ENCODE measurements at regions not wholly inside any gene's neighbourhood (a gene's known extent, or its start where the extent isn't known, plus 50 kb on each side); places are given as distances from the start of the nearest gene placed in this dataset.

DNA sequence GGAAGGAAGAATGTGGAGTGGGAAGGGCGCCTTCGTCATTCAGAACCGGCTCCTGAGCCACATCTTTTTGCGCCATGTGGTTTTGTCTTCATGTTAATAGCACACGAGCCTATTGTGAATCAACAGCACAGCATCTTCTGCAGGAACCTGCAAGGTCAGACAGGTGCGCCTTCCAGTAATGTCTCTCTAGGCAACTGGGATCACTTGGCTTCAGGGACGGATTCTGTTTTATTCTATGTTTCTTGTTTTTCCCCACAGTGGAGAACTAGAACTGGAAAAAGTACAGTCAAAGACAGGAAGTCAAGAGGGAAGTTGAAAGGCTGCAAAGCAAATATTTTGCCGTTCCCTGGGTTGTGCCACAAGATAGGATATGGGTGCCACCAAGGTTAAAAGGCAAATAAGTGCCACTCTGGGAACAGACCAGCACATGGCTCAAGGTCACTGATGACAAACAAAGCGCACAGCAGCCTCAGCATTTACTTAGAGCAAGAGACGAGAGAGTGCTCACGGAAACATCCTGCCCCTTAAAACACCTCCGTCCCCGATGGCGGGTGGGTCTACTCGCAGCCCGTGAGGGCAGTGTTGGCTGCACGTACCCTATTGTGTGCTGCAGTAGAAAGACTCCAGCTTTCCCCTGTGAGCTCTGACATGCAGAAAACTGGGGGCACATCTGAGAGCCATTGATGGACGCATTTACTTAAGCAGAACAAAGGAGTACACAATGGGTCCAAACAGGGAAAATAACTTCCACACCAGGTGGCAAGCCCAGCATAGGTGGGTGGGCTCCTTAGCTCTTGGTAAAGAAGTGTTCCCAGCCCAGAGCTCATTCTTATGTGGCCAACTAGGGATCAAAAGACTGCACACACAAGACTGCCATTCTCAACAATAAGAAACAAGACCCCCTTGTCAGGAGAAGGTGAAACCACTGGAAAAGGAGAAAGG, 107.2 kb upstream of the PARD3B start:
- DNase-seq = no peak
- TF ChIP-seq CTCF (IDR thresholded peaks at IDR 0.05) (no peak), POLR2A (IDR thresholded peaks at IDR 0.05) (no peak)
- intact Hi-C loops (cut with DNase I) = no loop called here
- no peaks in the 10 kb centered on the region for H3K36me3 ChIP-seq (replicated peaks in 1 of 2)
- no peaks in the 10 kb centered on the region for H3K4me1 ChIP-seq (replicated peaks in 1 of 2)
- no peaks in the 10 kb centered on the region for H3K9me3 ChIP-seq (replicated peaks in 1 of 3)
- WGBS, 4 donors = 70 to 80% (median 74%) methylated on average over 18 of the region's 18 CpGs
- H3K4me3 ChIP-seq = no peak overlapping the region
- no peak overlapping the region for H3K27ac ChIP-seq
- no peaks in the 10 kb centered on the region for H3K27me3 ChIP-seq

DNA sequence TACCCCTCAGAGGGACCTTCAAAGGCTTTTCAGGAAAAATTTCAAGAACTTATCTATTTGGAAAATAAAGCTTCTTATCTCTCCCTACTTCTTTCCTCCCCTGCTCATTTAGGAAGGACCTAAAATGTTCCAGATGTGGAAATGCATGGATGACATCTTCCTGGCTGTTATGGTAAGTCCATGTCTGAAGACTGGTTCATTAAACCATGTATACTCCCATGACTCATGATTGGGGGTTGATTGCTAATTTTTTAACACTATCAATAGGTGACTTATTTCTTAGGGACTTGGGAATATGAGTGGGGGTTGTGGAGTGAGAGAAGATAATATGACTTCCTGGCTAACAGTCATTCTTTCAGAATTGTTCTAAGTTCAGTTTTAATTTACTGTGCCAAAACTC, 104.0 kb upstream of the PARD3B start:
- H3K27ac ChIP-seq = no peak overlapping the region
- no peaks in the 10 kb centered on the region for H3K27me3 ChIP-seq
- intact Hi-C loops (cut with DNase I) = no loop called here
- H3K36me3 ChIP-seq (replicated peaks in 1 of 2) = no peaks in the 10 kb centered on the region
- no peaks in the 10 kb centered on the region for H3K4me1 ChIP-seq (replicated peaks in 1 of 2)
- H3K9me3 ChIP-seq (replicated peaks in 1 of 3) = no peaks in the 10 kb centered on the region
- TF ChIP-seq POLR2A (IDR thresholded peaks at IDR 0.05) (no peak), CTCF (IDR thresholded peaks at IDR 0.05) (no peak)
- H3K4me3 ChIP-seq = no peak overlapping the region
- DNase-seq = no peak

DNA sequence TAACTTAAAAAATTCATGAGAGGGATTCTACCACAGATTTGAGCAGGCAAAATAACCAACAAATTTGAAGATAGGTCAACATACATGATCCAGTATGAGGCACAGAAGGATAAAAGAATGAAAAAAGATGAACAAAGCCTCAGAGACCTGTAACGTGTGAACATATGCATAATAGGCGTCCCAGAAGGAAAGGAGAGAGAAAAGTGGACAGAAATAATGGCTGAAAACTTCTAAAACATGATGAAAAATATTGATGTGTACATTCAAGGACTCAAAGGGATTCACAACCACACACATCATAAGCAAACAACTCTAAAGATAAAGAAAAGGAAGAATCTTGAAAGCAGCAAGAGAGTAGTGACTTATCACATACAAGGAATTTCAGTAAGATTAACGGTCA, 100.1 kb upstream of the PARD3B start:
- no peaks in the 10 kb centered on the region for H3K27me3 ChIP-seq
- no peak for DNase-seq
- H3K27ac ChIP-seq = no peak overlapping the region
- no peak overlapping the region for H3K4me3 ChIP-seq
- H3K9me3 ChIP-seq (replicated peaks in 1 of 3) = no peaks in the 10 kb centered on the region
- H3K36me3 ChIP-seq (replicated peaks in 1 of 2) = no peaks in the 10 kb centered on the region
- 77 to 90% (median 80%) methylated on average over 3 of the region's 3 CpGs for WGBS, 4 donors
- TF ChIP-seq CTCF (IDR thresholded peaks at IDR 0.05) (no peak), POLR2A (IDR thresholded peaks at IDR 0.05) (no peak)
- intact Hi-C loops (cut with DNase I) = no loop called here
- no peaks in the 10 kb centered on the region for H3K4me1 ChIP-seq (replicated peaks in 1 of 2)

DNA sequence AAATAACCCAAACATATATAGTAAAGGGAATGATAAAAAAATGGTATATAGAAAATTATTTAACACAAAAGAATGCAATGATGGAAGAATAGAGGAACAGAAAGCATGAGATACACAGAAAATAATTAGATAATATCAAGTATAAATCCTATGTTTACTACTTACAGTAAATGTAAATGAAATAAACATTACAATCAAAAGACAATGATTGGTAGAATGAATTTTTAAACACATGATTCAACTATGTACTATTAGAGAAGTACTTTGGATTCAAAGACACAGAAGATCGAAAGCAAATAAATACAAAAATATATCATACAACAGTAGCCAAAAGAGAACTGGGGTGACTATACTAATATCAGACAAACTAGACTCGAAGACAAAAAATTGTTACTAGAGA, 97.6 kb upstream of the PARD3B start:
- Histone ChIP-seq H3K36me3 (replicated peaks in 1 of 2) (no peaks in the 10 kb centered on the region), H3K27me3 (no peaks in the 10 kb centered on the region), H3K4me1 (replicated peaks in 1 of 2) (no peaks in the 10 kb centered on the region), H3K27ac (no peak overlapping the region), H3K4me3 (no peak overlapping the region), H3K9me3 (replicated peaks in 1 of 3) (no peaks in the 10 kb centered on the region)
- intact Hi-C loops (cut with DNase I) = no loop called here
- 78 to 92% (median 86%) methylated on average over 2 of the region's 2 CpGs for WGBS, 4 donors
- TF ChIP-seq CTCF (IDR thresholded peaks at IDR 0.05) = no peak
- no peak for TF ChIP-seq POLR2A (IDR thresholded peaks at IDR 0.05)
- DNase-seq = no peak
